ENCODE measurements at regions not wholly inside any gene's neighbourhood (a gene's known extent, or its start where the extent isn't known, plus 50 kb on each side); places are given as distances from the start of the nearest gene placed in this dataset.

DNA sequence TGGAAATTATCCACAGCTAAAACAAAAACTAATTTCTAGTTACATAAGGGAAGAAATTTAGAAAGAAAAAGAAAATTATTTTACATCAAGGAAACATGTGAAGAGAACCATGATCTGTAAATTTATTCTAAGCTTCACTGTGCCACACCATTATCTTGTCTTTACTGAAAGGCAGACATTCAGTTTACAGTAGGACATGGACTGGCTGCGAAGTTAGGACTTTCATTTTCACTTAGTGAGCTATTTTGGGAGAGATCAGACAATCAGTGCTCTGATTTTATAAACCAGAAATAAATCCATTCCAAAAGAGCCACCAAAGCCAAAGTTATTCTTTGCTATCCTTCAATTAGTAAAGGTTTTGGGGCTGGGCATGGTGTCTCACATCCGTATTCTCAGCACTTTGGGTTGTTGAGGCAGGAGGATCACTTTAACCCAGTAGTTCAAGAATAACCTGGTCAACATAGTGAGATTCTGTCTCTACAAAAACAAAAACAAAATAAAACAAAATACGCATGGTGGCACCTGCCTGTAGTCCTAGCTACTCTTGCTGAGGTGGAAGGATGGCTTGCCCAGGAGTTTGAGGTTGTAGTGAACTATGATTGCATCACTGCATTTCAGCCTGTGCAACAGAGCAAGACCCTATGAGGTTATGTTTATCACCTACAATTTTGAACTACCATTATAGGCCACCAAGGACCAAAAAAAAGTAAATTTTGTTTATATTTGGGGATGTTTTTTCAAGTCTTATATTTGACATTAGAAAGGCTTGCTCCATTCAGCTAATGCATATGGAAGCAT, 1084.8 kb upstream of the ATXN7L3B start:
- TF ChIP-seq FOXM1 (IDR thresholded peaks at IDR 0.05; ENCODE audit: borderline replicate concordance, low read depth) (no peak), TEAD4 (IDR thresholded peaks at IDR 0.05) (no peak), TAF1 (IDR thresholded peaks at IDR 0.05; ENCODE audit: low read depth) (no peak), EP300 (IDR thresholded peaks at IDR 0.05; ENCODE audit: borderline replicate concordance) (no peak), EGR1 (IDR thresholded peaks at IDR 0.05) (no peak), ZBTB7A (IDR thresholded peaks at IDR 0.05; ENCODE audit: low read depth) (no peak), CEBPB (IDR thresholded peaks at IDR 0.05) (no peak), NFIC (IDR thresholded peaks at IDR 0.05) (no peak), RAD21 (IDR thresholded peaks at IDR 0.05; ENCODE audit: low read depth) (no peak), YY1 (IDR thresholded peaks at IDR 0.05; ENCODE audit: low read depth) (no peak), TCF12 (IDR thresholded peaks at IDR 0.05; ENCODE audit: low read depth) (no peak), CREB1 (IDR thresholded peaks at IDR 0.05; ENCODE audit: low read depth) (no peak)
- TF ChIP-seq, protein P1, sequence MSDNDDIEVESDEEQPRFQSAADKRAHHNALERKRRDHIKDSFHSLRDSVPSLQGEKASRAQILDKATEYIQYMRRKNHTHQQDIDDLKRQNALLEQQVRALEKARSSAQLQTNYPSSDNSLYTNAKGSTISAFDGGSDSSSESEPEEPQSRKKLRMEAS (IDR thresholded peaks at IDR 0.05) = no peak
- TF ChIP-seq, protein P2, sequence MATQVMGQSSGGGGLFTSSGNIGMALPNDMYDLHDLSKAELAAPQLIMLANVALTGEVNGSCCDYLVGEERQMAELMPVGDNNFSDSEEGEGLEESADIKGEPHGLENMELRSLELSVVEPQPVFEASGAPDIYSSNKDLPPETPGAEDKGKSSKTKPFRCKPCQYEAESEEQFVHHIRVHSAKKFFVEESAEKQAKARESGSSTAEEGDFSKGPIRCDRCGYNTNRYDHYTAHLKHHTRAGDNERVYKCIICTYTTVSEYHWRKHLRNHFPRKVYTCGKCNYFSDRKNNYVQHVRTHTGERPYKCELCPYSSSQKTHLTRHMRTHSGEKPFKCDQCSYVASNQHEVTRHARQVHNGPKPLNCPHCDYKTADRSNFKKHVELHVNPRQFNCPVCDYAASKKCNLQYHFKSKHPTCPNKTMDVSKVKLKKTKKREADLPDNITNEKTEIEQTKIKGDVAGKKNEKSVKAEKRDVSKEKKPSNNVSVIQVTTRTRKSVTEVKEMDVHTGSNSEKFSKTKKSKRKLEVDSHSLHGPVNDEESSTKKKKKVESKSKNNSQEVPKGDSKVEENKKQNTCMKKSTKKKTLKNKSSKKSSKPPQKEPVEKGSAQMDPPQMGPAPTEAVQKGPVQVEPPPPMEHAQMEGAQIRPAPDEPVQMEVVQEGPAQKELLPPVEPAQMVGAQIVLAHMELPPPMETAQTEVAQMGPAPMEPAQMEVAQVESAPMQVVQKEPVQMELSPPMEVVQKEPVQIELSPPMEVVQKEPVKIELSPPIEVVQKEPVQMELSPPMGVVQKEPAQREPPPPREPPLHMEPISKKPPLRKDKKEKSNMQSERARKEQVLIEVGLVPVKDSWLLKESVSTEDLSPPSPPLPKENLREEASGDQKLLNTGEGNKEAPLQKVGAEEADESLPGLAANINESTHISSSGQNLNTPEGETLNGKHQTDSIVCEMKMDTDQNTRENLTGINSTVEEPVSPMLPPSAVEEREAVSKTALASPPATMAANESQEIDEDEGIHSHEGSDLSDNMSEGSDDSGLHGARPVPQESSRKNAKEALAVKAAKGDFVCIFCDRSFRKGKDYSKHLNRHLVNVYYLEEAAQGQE (IDR thresholded peaks at IDR 0.05; ENCODE audit: low read depth) = no peak
- TF ChIP-seq, protein P3, sequence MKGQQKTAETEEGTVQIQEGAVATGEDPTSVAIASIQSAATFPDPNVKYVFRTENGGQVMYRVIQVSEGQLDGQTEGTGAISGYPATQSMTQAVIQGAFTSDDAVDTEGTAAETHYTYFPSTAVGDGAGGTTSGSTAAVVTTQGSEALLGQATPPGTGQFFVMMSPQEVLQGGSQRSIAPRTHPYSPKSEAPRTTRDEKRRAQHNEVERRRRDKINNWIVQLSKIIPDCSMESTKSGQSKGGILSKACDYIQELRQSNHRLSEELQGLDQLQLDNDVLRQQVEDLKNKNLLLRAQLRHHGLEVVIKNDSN (IDR thresholded peaks at IDR 0.05) = no peak

DNA sequence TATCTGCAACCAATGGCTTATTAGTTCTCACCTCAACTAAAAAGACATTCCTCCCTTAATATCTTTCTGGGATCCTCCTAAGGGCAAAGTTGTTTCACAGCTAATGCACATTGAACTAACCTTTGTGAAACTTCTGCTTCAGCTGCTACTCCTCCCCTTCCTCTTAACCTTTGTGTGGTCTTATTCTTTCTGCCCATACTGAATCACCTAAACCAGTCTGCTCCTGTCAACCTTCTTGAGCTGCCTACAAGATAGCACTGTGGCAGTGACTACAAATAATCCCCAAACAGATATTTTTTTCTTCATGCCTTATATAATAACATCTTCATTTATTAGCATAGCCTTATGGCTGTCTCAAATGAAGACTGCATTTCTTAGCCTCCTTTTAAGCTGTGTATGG, 1077.4 kb upstream of the ATXN7L3B start:
- TF ChIP-seq, protein P1 (IDR thresholded peaks at IDR 0.05) = no peak
- TF ChIP-seq YY1 (IDR thresholded peaks at IDR 0.05; ENCODE audit: low read depth) = no peak
- TF ChIP-seq, protein P2 (IDR thresholded peaks at IDR 0.05; ENCODE audit: low read depth) = no peak
- TF ChIP-seq CREB1 (IDR thresholded peaks at IDR 0.05; ENCODE audit: low read depth) = no peak
- TF ChIP-seq EGR1 (IDR thresholded peaks at IDR 0.05) = no peak
- TF ChIP-seq, protein P3 (IDR thresholded peaks at IDR 0.05) = no peak
- TF ChIP-seq RAD21 (IDR thresholded peaks at IDR 0.05; ENCODE audit: low read depth) = no peak
- no peak for TF ChIP-seq CEBPB (IDR thresholded peaks at IDR 0.05)
- no peak for TF ChIP-seq ZBTB7A (IDR thresholded peaks at IDR 0.05; ENCODE audit: low read depth)
- no peak for TF ChIP-seq TEAD4 (IDR thresholded peaks at IDR 0.05)
- no peak for TF ChIP-seq TCF12 (IDR thresholded peaks at IDR 0.05; ENCODE audit: low read depth)
- TF ChIP-seq FOXM1 (IDR thresholded peaks at IDR 0.05; ENCODE audit: borderline replicate concordance, low read depth) = no peak
- no peak for TF ChIP-seq TAF1 (IDR thresholded peaks at IDR 0.05; ENCODE audit: low read depth)
- no peak for TF ChIP-seq NFIC (IDR thresholded peaks at IDR 0.05)
- TF ChIP-seq EP300 (IDR thresholded peaks at IDR 0.05; ENCODE audit: borderline replicate concordance) = no peak

DNA sequence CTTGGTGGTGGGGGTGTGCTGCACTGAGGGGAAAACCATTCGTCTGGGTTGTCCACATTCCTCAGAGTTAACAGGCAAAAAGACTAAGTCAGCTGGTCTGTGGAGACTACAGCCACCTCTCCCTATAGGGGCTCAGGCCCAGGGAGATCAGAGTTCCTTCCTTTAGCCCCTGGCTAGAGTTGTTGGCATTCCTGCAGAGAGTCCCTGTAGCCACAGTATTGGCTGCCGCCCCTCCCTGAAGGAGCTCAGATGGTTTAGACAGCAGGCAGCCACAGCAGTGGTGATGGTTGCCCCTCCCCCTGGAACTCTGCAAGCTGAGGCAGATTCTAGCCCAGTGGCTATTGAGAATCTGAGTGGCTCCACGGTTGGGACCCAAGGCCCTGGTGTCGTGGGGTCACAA, 1072.5 kb upstream of the ATXN7L3B start:
- no peak for TF ChIP-seq YY1 (IDR thresholded peaks at IDR 0.05; ENCODE audit: low read depth)
- no peak for TF ChIP-seq NFIC (IDR thresholded peaks at IDR 0.05)
- TF ChIP-seq TAF1 (IDR thresholded peaks at IDR 0.05; ENCODE audit: low read depth) = no peak
- TF ChIP-seq, protein P2 (IDR thresholded peaks at IDR 0.05; ENCODE audit: low read depth) = no peak
- TF ChIP-seq, protein P1 (IDR thresholded peaks at IDR 0.05) = no peak

DNA sequence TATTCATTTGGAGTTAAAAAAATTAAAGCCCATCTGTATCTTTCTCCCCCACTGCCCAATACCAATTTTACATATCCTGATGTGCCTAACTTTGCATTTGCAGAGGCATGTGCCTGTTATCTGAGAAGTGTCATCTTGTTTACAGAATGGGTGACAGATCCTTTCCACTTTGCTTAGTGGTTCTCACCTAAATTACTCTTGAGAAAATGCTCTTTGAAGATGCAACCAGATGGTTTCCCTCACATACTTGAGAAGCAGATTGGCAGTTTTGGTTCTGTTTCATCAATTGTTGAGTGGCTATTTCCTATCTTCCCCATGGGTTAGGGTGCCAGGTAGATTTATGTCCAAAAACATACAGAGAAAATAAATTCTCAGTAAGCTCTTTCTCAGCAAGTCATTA, 1051.4 kb upstream of the ATXN7L3B start:
- TF ChIP-seq RAD21 (IDR thresholded peaks at IDR 0.05; ENCODE audit: low read depth) (no peak), CREB1 (IDR thresholded peaks at IDR 0.05; ENCODE audit: low read depth) (no peak), NFIC (IDR thresholded peaks at IDR 0.05) (no peak), EGR1 (IDR thresholded peaks at IDR 0.05) (no peak), ZBTB7A (IDR thresholded peaks at IDR 0.05; ENCODE audit: low read depth) (no peak), YY1 (IDR thresholded peaks at IDR 0.05; ENCODE audit: low read depth) (no peak), TAF1 (IDR thresholded peaks at IDR 0.05; ENCODE audit: low read depth) (no peak), TCF12 (IDR thresholded peaks at IDR 0.05; ENCODE audit: low read depth) (no peak)
- TF ChIP-seq, protein P1 (IDR thresholded peaks at IDR 0.05) = no peak
- TF ChIP-seq, protein P2 (IDR thresholded peaks at IDR 0.05; ENCODE audit: low read depth) = no peak

Measured in Ishikawa (cell line).